OCI-M1 (cell line): ENCODE measurements at regions not wholly inside any gene's neighbourhood (a gene's known extent, or its start where the extent isn't known, plus 50 kb on each side); places are given as distances from the start of the nearest gene placed in this dataset.

Experiments
- DNase-seq: peaks from one replicate; lab custom pipeline; 2025; lab: John Stamatoyannopoulos, UW

GRCh38 chr5:111869681-111870080, 112.7 kb upstream of the NREP start:
- no peak for DNase-seq

- DNase-seq: no peak
These were observed 108.4 kb upstream of the NREP start for GRCh38 chr5:111865356-111865755.

GRCh38 chr5:111863801-111864200, 106.8 kb upstream of the NREP start:
- no peak for DNase-seq

GRCh38 chr5:111859533-111860270, 102.7 kb upstream of the NREP start:
- DNase-seq: peak; percentile 17

- DNase-seq: no peak
These were observed 102.0 kb upstream of the NREP start for GRCh38 chr5:111859031-111859430.

GRCh38 chr5:111857623-111858022, 100.6 kb upstream of the NREP start:
- DNase-seq: no peak

- no peak for DNase-seq
These were observed 100.0 kb upstream of the NREP start for GRCh38 chr5:111856876-111857466.

- peak; percentile 15 for DNase-seq
These were observed 98.4 kb upstream of the NREP start for GRCh38 chr5:111855356-111855755.

GRCh38 chr5:111854186-111854585, 97.2 kb upstream of the NREP start:
- no peak for DNase-seq

GRCh38 chr5:111853748-111854147, 96.8 kb upstream of the NREP start:
- DNase-seq: no peak

- peak; percentile 38 for DNase-seq
These were observed 94.9 kb upstream of the NREP start for GRCh38 chr5:111851631-111852548.

GRCh38 chr5:111848476-111848875, 91.5 kb upstream of the NREP start:
- no peak for DNase-seq

GRCh38 chr5:111847052-111847925, 90.3 kb upstream of the NREP start:
- no peak for DNase-seq

- no peak for DNase-seq
These were observed 83.2 kb upstream of the NREP start for GRCh38 chr5:111840036-111840674.

GRCh38 chr5:111839438-111839837, 82.4 kb upstream of the NREP start:
- no peak for DNase-seq

GRCh38 chr5:111836426-111836825, 79.4 kb upstream of the NREP start:
- no peak for DNase-seq

GRCh38 chr5:111834926-111835599, 78.1 kb upstream of the NREP start:
- no peak for DNase-seq

- peak; percentile 40 for DNase-seq
These were observed 73.3 kb upstream of the NREP start for GRCh38 chr5:111830333-111830732.

- no peak for DNase-seq
These were observed 72.7 kb upstream of the NREP start for GRCh38 chr5:111829701-111830100.

GRCh38 chr5:111826064-111826463, 69.1 kb upstream of the NREP start:
- DNase-seq: no peak

GRCh38 chr5:111820072-111820471, 63.1 kb upstream of the NREP start:
- peak; percentile 9 for DNase-seq
